GM10248 (cell line): ENCODE measurements at regions not wholly inside any gene's neighbourhood (a gene's known extent, or its start where the extent isn't known, plus 50 kb on each side); places are given as distances from the start of the nearest gene placed in this dataset.

Experiments
- CTCF ChIA-PET: fragments of 300-600 bp; sonication (Branson Sonifier 250); formaldehyde crosslinking; extraction: SDS; loops from one replicate; lab custom pipeline; 2021; ENCODE audit warnings: antibody characterized with exemption; lab: Yijun Ruan, JAX
- POLR2A ChIA-PET: fragments of 350-650 bp; sonication (Branson Sonifier 250); formaldehyde crosslinking; extraction: SDS; loops from one replicate; lab custom pipeline; 2020; ENCODE audit warnings: antibody characterized with exemption; lab: Yijun Ruan, JAX
- DNase-seq: peaks from one replicate; pipeline ENCODE4 v3.0.0; 2012; ENCODE audit errors: extremely low spot score
- CTCF ChIP-seq: IDR thresholded peaks from 2 replicates; pipeline ENCODE4 v1.5.1; 2012; ENCODE audit warnings: mild to moderate bottlenecking, low read depth; ENCODE audit errors: extremely low read depth, missing control alignments, control extremely low read depth

- TF ChIP-seq CTCF: no peak
- peak; percentile 70 for DNase-seq
- CTCF ChIA-PET: interaction anchor here (1.5 kb wide), 1 partner anchor 10 kb away, joined by 5 read pairs; no protein-coding TSS in a partner anchor
- POLR2A ChIA-PET: no interaction called here
Observed at GRCh38 chr2:15732341-15733077, 140.8 kb downstream of the DDX1 start.

GRCh38 chr2:15733867-15734673 is 142.4 kb downstream of the DDX1 start:
- no peak for TF ChIP-seq CTCF
- ChIA-PET POLR2A (no interaction called here), CTCF (interaction anchor here (0.8 to 1.5 kb wide), 2 partner anchors 8 to 874 kb away, joined by 3 to 5 read pairs; no protein-coding TSS in a partner anchor)
- no peak for DNase-seq

- POLR2A ChIA-PET: no interaction called here
- CTCF ChIA-PET: interaction anchor here (1.1 kb wide), 1 partner anchor 12 kb away, joined by 3 read pairs; no protein-coding TSS in a partner anchor
- no peak for TF ChIP-seq CTCF
- no peak for DNase-seq
Observed at GRCh38 chr2:15734674-15735483, 143.2 kb downstream of the DDX1 start.

- ChIA-PET POLR2A (no interaction called here), CTCF (interaction anchor here (1.1 kb wide), 1 partner anchor 13 kb away, joined by 3 read pairs; no protein-coding TSS in a partner anchor)
- no peak for DNase-seq
- no peak for TF ChIP-seq CTCF
Observed at GRCh38 chr2:15735484-15736326, 144.0 kb downstream of the DDX1 start.

GRCh38 chr2:15736396-15737180 is 144.9 kb downstream of the DDX1 start:
- no peak for TF ChIP-seq CTCF
- no peak for DNase-seq
- CTCF ChIA-PET: interaction anchor here (1.1 kb wide), 1 partner anchor 11 kb away, joined by 5 read pairs; no protein-coding TSS in a partner anchor
- POLR2A ChIA-PET: no interaction called here
